Ovary (tissue), 7 donors: ENCODE measurements at regions not wholly inside any gene's neighbourhood (a gene's known extent, or its start where the extent isn't known, plus 50 kb on each side); places are given as distances from the start of the nearest gene placed in this dataset.

ENCODE experiments used
- DNase-seq, 5 donors: peaks; one replicate each; pipeline ENCODE4 v3.0.0-alpha.2; 2019 to 2020
- H3K27ac ChIP-seq, 2 donors: fragments of 200-600 bp; one replicate each; pipeline versions ENCODE4 v1.5.1 to v1.8.0; 2019 to 2022
- H3K27me3 ChIP-seq: fragments of 200-600 bp; one replicate; pipeline ENCODE4 v1.8.0; 2022
- H3K36me3 ChIP-seq: fragments of 200-600 bp; sonication (generic); one replicate; pipeline ENCODE4 v1.5.1; 2019
- H3K4me1 ChIP-seq: one replicate; pipeline ENCODE4 v1.8.1; 2013; ENCODE audit warnings: mild to moderate bottlenecking, moderate library complexity; ENCODE audit not compliant: insufficient read depth
- H3K4me3 ChIP-seq: fragments of 200-600 bp; sonication (generic); one replicate; pipeline ENCODE4 v1.5.1; 2017
- H3K9me3 ChIP-seq, 2 donors: fragments of 200-600 bp in 1 of 2; sonication (generic) in 1 of 2; one replicate each; pipeline versions ENCODE4 v1.5.1 to v1.8.1; 2013 to 2019; ENCODE audit warnings: mild to moderate bottlenecking in 1 of 2, moderate library complexity in 1 of 2
- EP300 ChIP-seq: sonication (generic); formaldehyde crosslinking; IDR thresholded peaks from one replicate; pipeline ENCODE4 v1.6.1; 2017; ENCODE audit warnings: antibody characterized with exemption
- POLR2A ChIP-seq: fragments of 450-650 bp; IDR thresholded peaks from one replicate; pipeline ENCODE4 v1.6.1; 2017; ENCODE audit warnings: antibody characterized with exemption, mild to moderate bottlenecking, moderate library complexity
- WGBS, 3 donors: extraction: QIAGEN DNeasy Blood & Tissue Kit in 1 of 3; methylation state at CpG; one replicate each; pipeline versions ENCODE4 v1.1.5 to v1.1.7; 2013 to 2017; 5-methylcytosine and 5-hydroxymethylcytosine counted together
- intact Hi-C, 4 donors: fragments of 100-400 bp; cut with DNase I; formaldehyde crosslinking; loops; one replicate each; pipeline versions ENCODE4 v1.11.0 to v1.15.1; 2022 to 2023
- TF ChIP-seq, protein P1 (sequence below), 3 donors: fragments of 450-650 bp in 2 of 3; fragments of 200-600 bp in 1 of 3; IDR thresholded peaks; one replicate each; pipeline versions ENCODE4 v1.5.1 to v1.8.0; 2016 to 2022; ENCODE audit warnings: antibody characterized with exemption in 3 of 3, mild to moderate bottlenecking in 1 of 3
- donor health status: DM: no; HTN: no; CAD: no; lungs with moderate emphysema.
- donor health status: DM: no; HTN: no; CAD: no.
- donor health status: Bipolar disorder and iron deficiency.
- donor health status: DM: no; HTN: no; CAD: no.
- donor health status: DM: yes; HTN: yes; CAD: no.

DNA sequence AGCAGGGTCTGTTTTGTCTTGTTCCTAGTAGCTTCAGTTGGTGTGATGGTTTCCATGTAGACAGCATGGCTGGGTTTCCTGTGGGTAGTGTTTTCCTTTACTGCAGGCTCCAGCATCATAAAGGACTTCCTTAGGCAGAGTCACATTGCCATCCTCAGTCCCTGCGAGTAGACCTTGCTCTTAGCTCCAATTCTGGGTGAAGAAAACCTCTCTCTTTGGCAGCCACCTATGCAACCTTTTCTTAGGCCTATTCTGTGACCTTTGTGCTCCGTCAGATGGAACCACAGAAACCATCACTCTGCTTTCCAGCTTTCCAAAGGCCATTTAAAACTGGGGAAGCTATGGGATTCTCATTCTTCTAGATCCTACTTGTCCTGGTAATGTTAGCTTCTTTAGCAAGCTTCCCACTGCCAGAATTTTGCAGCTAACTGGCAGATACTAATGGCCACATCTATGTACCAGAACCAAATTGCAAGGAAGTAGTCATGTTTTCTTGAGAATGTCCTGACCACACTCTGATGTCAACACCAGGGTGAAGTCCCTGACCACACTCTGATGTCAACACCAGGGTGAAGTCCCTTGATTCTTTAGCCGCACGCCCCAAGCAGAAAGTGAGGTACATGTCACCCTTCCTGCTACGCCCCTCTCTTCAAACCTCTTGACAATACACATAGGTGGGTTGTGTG lies 646.6 kb upstream of the HS3ST5 start:
- intact Hi-C loops = no loop called here
- TF ChIP-seq EP300 (no peak), POLR2A (no peak)
- TF ChIP-seq, protein P1, sequence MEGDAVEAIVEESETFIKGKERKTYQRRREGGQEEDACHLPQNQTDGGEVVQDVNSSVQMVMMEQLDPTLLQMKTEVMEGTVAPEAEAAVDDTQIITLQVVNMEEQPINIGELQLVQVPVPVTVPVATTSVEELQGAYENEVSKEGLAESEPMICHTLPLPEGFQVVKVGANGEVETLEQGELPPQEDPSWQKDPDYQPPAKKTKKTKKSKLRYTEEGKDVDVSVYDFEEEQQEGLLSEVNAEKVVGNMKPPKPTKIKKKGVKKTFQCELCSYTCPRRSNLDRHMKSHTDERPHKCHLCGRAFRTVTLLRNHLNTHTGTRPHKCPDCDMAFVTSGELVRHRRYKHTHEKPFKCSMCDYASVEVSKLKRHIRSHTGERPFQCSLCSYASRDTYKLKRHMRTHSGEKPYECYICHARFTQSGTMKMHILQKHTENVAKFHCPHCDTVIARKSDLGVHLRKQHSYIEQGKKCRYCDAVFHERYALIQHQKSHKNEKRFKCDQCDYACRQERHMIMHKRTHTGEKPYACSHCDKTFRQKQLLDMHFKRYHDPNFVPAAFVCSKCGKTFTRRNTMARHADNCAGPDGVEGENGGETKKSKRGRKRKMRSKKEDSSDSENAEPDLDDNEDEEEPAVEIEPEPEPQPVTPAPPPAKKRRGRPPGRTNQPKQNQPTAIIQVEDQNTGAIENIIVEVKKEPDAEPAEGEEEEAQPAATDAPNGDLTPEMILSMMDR (IDR thresholded peaks at IDR 0.05) = no peak
- Histone ChIP-seq H3K27me3 (no peaks in the 10 kb centered on the region), H3K9me3 (no peaks in the 10 kb centered on the region), H3K4me1 (no peaks in the 10 kb centered on the region), H3K27ac (no peak overlapping the region), H3K4me3 (no peak overlapping the region), H3K36me3 (no peaks in the 10 kb centered on the region)
- 88 to 93% (median 90%) methylated on average over 5 of the region's 5 CpGs for whole genome bisulfite sequencing, 3 donors
- DNase-seq = no peak

DNA sequence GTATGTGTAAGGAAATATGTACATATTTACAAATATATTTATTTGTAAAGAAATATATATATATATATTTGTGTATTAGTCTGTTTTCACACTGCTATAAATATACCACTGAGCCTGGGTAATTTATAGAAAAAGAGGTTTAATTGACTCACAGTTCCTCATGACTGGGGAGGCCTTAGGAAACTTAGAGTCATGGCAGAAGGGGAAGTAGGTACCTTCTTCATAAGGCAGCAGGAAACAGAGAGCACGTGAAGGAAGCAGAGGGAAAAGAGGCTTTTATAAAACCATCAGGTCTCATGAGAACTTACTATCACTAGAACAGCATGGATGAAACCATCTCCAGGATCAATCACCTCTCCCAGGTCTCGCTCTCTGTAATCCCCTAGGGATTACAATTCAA lies 644.5 kb upstream of the HS3ST5 start:
- Histone ChIP-seq H3K27me3 (no peaks in the 10 kb centered on the region), H3K27ac (no peak overlapping the region), H3K36me3 (no peaks in the 10 kb centered on the region), H3K9me3 (no peaks in the 10 kb centered on the region), H3K4me1 (no peaks in the 10 kb centered on the region), H3K4me3 (no peak overlapping the region)
- intact Hi-C loops = no loop called here
- 72 to 78% (median 75%) methylated on average over 2 of the region's 2 CpGs for WGBS, 3 donors
- no peak for DNase-seq
- no peak for TF ChIP-seq POLR2A
- TF ChIP-seq EP300 = no peak
- TF ChIP-seq, protein P1 (IDR thresholded peaks at IDR 0.05) = no peak

DNA sequence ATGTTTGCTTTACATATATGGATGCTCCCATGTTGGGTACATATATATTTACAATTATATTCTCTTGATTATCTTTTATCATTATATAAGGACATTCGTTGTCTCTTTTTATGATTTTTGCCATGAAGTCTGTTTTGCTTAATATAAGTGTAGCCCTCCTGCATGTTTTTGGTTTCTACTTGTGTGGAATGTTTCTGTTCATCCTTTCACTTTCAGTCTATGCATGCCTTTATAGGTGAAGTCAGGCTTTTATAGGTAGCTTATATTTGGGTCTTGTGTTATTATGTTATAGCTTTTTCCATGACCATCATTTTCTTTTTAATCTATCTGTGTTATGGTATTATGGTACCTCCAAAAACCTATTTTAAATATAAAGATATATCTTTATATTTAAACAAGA lies 612.5 kb upstream of the HS3ST5 start:
- no peak for DNase-seq
- intact Hi-C loops = no loop called here
- 65 to 90% (median 76%) methylated on average over 1 of the region's 1 CpG for WGBS, 3 donors
- no peak overlapping the region for H3K27ac ChIP-seq
- no peak overlapping the region for H3K4me3 ChIP-seq
- H3K36me3 ChIP-seq = no peaks in the 10 kb centered on the region
- H3K4me1 ChIP-seq = no peaks in the 10 kb centered on the region
- no peaks in the 10 kb centered on the region for H3K9me3 ChIP-seq
- no peak for TF ChIP-seq POLR2A
- TF ChIP-seq, protein P1 (IDR thresholded peaks at IDR 0.05) = no peak
- no peaks in the 10 kb centered on the region for H3K27me3 ChIP-seq

DNA sequence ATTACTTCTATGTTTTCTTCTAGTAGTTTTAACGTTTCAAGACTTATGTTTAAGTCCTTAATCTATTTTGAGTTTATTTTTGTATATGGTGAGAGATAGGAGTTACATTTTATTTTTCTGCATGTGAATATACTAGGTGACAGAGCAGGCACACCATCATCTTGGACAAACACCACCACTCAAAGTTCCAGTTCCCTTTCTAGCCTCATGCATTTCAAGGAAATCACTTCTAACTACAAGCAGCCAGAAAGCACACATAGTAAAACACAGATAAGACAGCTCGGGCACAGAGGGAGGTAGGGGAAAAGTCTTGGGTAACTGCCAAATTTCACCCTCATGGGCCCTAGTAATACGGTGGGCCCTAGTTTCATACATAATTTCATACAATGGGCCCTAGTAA lies 609.4 kb upstream of the HS3ST5 start:
- DNase-seq = no peak
- no peaks in the 10 kb centered on the region for H3K36me3 ChIP-seq
- H3K27me3 ChIP-seq = no peaks in the 10 kb centered on the region
- H3K27ac ChIP-seq = no peak overlapping the region
- no peaks in the 10 kb centered on the region for H3K4me1 ChIP-seq
- intact Hi-C loops = no loop called here
- no peaks in the 10 kb centered on the region for H3K9me3 ChIP-seq
- TF ChIP-seq POLR2A (no peak), EP300 (no peak)
- TF ChIP-seq, protein P1 (IDR thresholded peaks at IDR 0.05) = no peak
- WGBS, 3 donors = 48 to 68% (median 61%) methylated on average over 3 of the region's 3 CpGs
- no peak overlapping the region for H3K4me3 ChIP-seq
